ENCODE measurements at regions not wholly inside any gene's neighbourhood (a gene's known extent, or its start where the extent isn't known, plus 50 kb on each side); places are given as distances from the start of the nearest gene placed in this dataset.

GRCh38 chr2:47303341-47304148 lies 65.6 kb upstream of the EPCAM start:
- DNase-seq: peak; percentile 25
- no peak overlapping the region for H3K27ac Mint-ChIP-seq

GRCh38 chr2:47302308-47302707 lies 66.8 kb upstream of the EPCAM start:
- Mint-ChIP-seq H3K27me3 (ENCODE audit: insufficient read depth) (peaks cover 7% of the 10 kb centered on the region), H3K36me3 (ENCODE audit: low read depth) (no peaks in the 10 kb centered on the region), H3K27ac (no peak overlapping the region)

More at GRCh38 chr2:47303341-47304148, 65.6 kb upstream of the EPCAM start:
- H3K27me3 Mint-ChIP-seq (ENCODE audit: insufficient read depth): peaks cover 7% of the 10 kb centered on the region
- no peaks in the 10 kb centered on the region for H3K9me3 Mint-ChIP-seq
- no peak for TF ChIP-seq CTCF (IDR thresholded peaks at IDR 0.05)
- peaks cover 32% of the 10 kb centered on the region for H3K4me1 Mint-ChIP-seq (ENCODE audit: low read depth)
- H3K36me3 Mint-ChIP-seq (ENCODE audit: low read depth): no peaks in the 10 kb centered on the region
- H3K4me3 Mint-ChIP-seq: no peak overlapping the region

GRCh38 chr2:47301731-47302130 lies 67.4 kb upstream of the EPCAM start:
- H3K4me1 Mint-ChIP-seq (ENCODE audit: low read depth): peaks cover 25% of the 10 kb centered on the region
- no peak overlapping the region for H3K4me3 Mint-ChIP-seq
- H3K9me3 Mint-ChIP-seq: no peaks in the 10 kb centered on the region
- TF ChIP-seq CTCF (IDR thresholded peaks at IDR 0.05): no peak
- no peak overlapping the region for H3K27ac Mint-ChIP-seq
- peaks cover 7% of the 10 kb centered on the region for H3K27me3 Mint-ChIP-seq (ENCODE audit: insufficient read depth)
- DNase-seq: no peak
- no peaks in the 10 kb centered on the region for H3K36me3 Mint-ChIP-seq (ENCODE audit: low read depth)

More at GRCh38 chr2:47302308-47302707, 66.8 kb upstream of the EPCAM start:
- no peak for DNase-seq
- Mint-ChIP-seq H3K9me3 (no peaks in the 10 kb centered on the region), H3K4me3 (no peak overlapping the region), H3K4me1 (ENCODE audit: low read depth) (peaks cover 29% of the 10 kb centered on the region)
- no peak for TF ChIP-seq CTCF (IDR thresholded peaks at IDR 0.05)

- H3K4me3 Mint-ChIP-seq: no peak overlapping the region
- H3K9me3 Mint-ChIP-seq: no peaks in the 10 kb centered on the region
- no peak overlapping the region for H3K27ac Mint-ChIP-seq
- no peaks in the 10 kb centered on the region for H3K36me3 Mint-ChIP-seq (ENCODE audit: low read depth)
- no peak for DNase-seq
- H3K27me3 Mint-ChIP-seq (ENCODE audit: insufficient read depth): peaks cover 8% of the 10 kb centered on the region
- peaks cover 25% of the 10 kb centered on the region for H3K4me1 Mint-ChIP-seq (ENCODE audit: low read depth)
- TF ChIP-seq CTCF (IDR thresholded peaks at IDR 0.05): no peak
Observed at GRCh38 chr2:47301277-47301618, 67.9 kb upstream of the EPCAM start.

- H3K9me3 Mint-ChIP-seq: no peaks in the 10 kb centered on the region
- no peak overlapping the region for H3K27ac Mint-ChIP-seq
- H3K27me3 Mint-ChIP-seq (ENCODE audit: insufficient read depth): peaks cover 8% of the 10 kb centered on the region
- H3K4me1 Mint-ChIP-seq (ENCODE audit: low read depth): peaks cover 25% of the 10 kb centered on the region
- H3K36me3 Mint-ChIP-seq (ENCODE audit: low read depth): no peaks in the 10 kb centered on the region
- H3K4me3 Mint-ChIP-seq: no peak overlapping the region
- TF ChIP-seq CTCF (IDR thresholded peaks at IDR 0.05): no peak
- no peak for DNase-seq
Observed at GRCh38 chr2:47300609-47301276, 68.4 kb upstream of the EPCAM start.
